NCI-H2171 (cell line): ENCODE measurements at regions not wholly inside any gene's neighbourhood (a gene's known extent, or its start where the extent isn't known, plus 50 kb on each side); places are given as distances from the start of the nearest gene placed in this dataset.
"Not testable (repeated sequence)": the region's sequence is repeated elsewhere in the genome, so short reads cannot be mapped to it uniquely, and the experiment has no call there.

Experiments
- DNase-seq: peaks from one replicate; lab custom pipeline; 2025; lab: John Stamatoyannopoulos, UW

- DNase-seq = peak; percentile 94
Measured at GRCh38 chr7:149714081-149714909, 59.1 kb downstream of the ZNF467 start.

- DNase-seq = no peak
Measured at GRCh38 chr7:149713731-149714068, 59.7 kb downstream of the ZNF467 start.

GRCh38 chr7:149713061-149713730 is 60.2 kb downstream of the ZNF467 start:
- no peak for DNase-seq

GRCh38 chr7:149708026-149708425 is 65.4 kb downstream of the ZNF467 start:
- no peak for DNase-seq

- no peak for DNase-seq
Measured at GRCh38 chr7:149707448-149707886, 65.9 kb downstream of the ZNF467 start.

- no peak for DNase-seq
Measured at GRCh38 chr7:149706398-149706797, 67.0 kb downstream of the ZNF467 start.

GRCh38 chr7:149704507-149704906 is 68.9 kb downstream of the ZNF467 start:
- DNase-seq = no peak

- DNase-seq = no peak
Measured at GRCh38 chr7:149703044-149703650, 70.2 kb downstream of the ZNF467 start.

- no peak for DNase-seq
Measured at GRCh38 chr7:149701495-149702240, 71.7 kb downstream of the ZNF467 start.

- not testable (repeated sequence) for DNase-seq
Measured at GRCh38 chr7:149697767-149698166, 75.6 kb downstream of the ZNF467 start.

GRCh38 chr7:149696280-149696679 is 77.1 kb downstream of the ZNF467 start:
- DNase-seq = no peak

GRCh38 chr7:149692557-149692982 is 80.8 kb downstream of the ZNF467 start:
- no peak for DNase-seq

GRCh38 chr7:149692056-149692455 is 81.3 kb downstream of the ZNF467 start:
- no peak for DNase-seq

- peak; percentile 67 for DNase-seq
Measured at GRCh38 chr7:149690688-149691446, 82.5 kb downstream of the ZNF467 start.

- no peak for DNase-seq
Measured at GRCh38 chr7:149689291-149689721, 84.1 kb downstream of the ZNF467 start.

- no peak for DNase-seq
Measured at GRCh38 chr7:149688836-149689235, 84.6 kb downstream of the ZNF467 start.

GRCh38 chr7:149687820-149688219 is 85.6 kb downstream of the ZNF467 start:
- not testable (repeated sequence) for DNase-seq

GRCh38 chr7:149686449-149686848 is 86.9 kb downstream of the ZNF467 start:
- DNase-seq = no peak

GRCh38 chr7:149686011-149686410 is 87.4 kb downstream of the ZNF467 start:
- no peak for DNase-seq

GRCh38 chr7:149685455-149685854 is 87.9 kb downstream of the ZNF467 start:
- no peak for DNase-seq

GRCh38 chr7:149683898-149684297 is 89.5 kb downstream of the ZNF467 start:
- no peak for DNase-seq
